SU-DHL-6 (cell line): ENCODE measurements at regions not wholly inside any gene's neighbourhood (a gene's known extent, or its start where the extent isn't known, plus 50 kb on each side); places are given as distances from the start of the nearest gene placed in this dataset.

Experiments used
- H2AFZ ChIP-seq: fragments of 200-600 bp; sonication (generic); 2 replicates; pipeline ENCODE4 v1.6.1; 2014; ENCODE audit warnings: low read depth, mild to moderate bottlenecking, moderate library complexity, mixed read lengths, antibody characterized with exemption, low read length; ENCODE audit not compliant: severe bottlenecking
- H3F3A ChIP-seq: fragments of 200-600 bp; shearing (Covaris generic); 2 replicates; pipeline ENCODE4 v1.6.0; 2016; ENCODE audit warnings: antibody characterized with exemption, mild to moderate bottlenecking; ENCODE audit not compliant: insufficient read depth
- H3K27ac ChIP-seq: fragments of 200-600 bp; sonication (generic); 2 replicates; pipeline ENCODE4 v1.5.1; 2016; ENCODE audit warnings: low read depth, mild to moderate bottlenecking, low read length, moderate library complexity, mixed read lengths
- H3K27me3 ChIP-seq: fragments of 200-600 bp; sonication (generic), shearing (Covaris generic); 2 replicates; pipeline ENCODE4 v1.6.0; 2014; ENCODE audit warnings: mild to moderate bottlenecking, low read length
- H3K36me3 ChIP-seq: fragments of 200-600 bp; sonication (generic); 2 replicates; pipeline ENCODE4 v1.6.1; 2014; ENCODE audit warnings: mild to moderate bottlenecking, low read length, mixed read lengths
- H3K4me2 ChIP-seq: fragments of 300-600, 200-600 bp; shearing (Covaris generic), sonication (generic); 2 replicates; pipeline ENCODE4 v1.6.0; 2014; ENCODE audit warnings: low read length, low read depth, mild to moderate bottlenecking; ENCODE audit not compliant: poor library complexity, severe bottlenecking
- H3K4me3 ChIP-seq: fragments of 200-600 bp; sonication (generic); 2 replicates; pipeline ENCODE4 v1.5.1; 2014; ENCODE audit warnings: antibody characterized with exemption, low read length, mild to moderate bottlenecking, mixed read lengths; ENCODE audit not compliant: insufficient read depth, poor library complexity, severe bottlenecking
- H3K79me2 ChIP-seq: fragments of 200-600 bp; sonication (generic); 2 replicates; pipeline ENCODE4 v1.6.1; 2014; ENCODE audit warnings: mild to moderate bottlenecking, low read length, moderate library complexity; ENCODE audit not compliant: insufficient read depth
- H3K9ac ChIP-seq: fragments of 200-600 bp; sonication (generic); 2 replicates; pipeline ENCODE4 v1.7.0; 2014; ENCODE audit warnings: mild to moderate bottlenecking, low read length
- H3K9me2 ChIP-seq: fragments of 200-600 bp; sonication (generic); replicated peaks from 2 replicates; pipeline ENCODE4 v1.6.1; 2014; ENCODE audit warnings: low read length; ENCODE audit not compliant: insufficient read depth
- H3K9me3 ChIP-seq: fragments of 200-600 bp; sonication (generic); 2 replicates; pipeline ENCODE4 v1.6.1; 2014; ENCODE audit warnings: low read length, mixed read lengths; ENCODE audit not compliant: insufficient read depth
- H4K20me1 ChIP-seq: fragments of 200-600 bp; sonication (generic); 2 replicates; pipeline ENCODE4 v1.6.1; 2014; ENCODE audit warnings: low read depth, mild to moderate bottlenecking, antibody characterized with exemption, low read length, moderate library complexity, mixed read lengths
- CTCF ChIP-seq: fragments of 200-600 bp; sonication (generic); IDR thresholded peaks from one replicate; pipeline ENCODE4 v1.5.1; 2017; ENCODE audit warnings: antibody characterized with exemption, mild to moderate bottlenecking, low read length, moderate library complexity; ENCODE audit not compliant: insufficient read depth, poor library complexity, severe bottlenecking
- EZH2phosphoT487 ChIP-seq: fragments of 200-600 bp; sonication (generic), shearing (Covaris generic); conservative IDR thresholded peaks from 2 replicates; pipeline ENCODE4 v1.6.1; 2018; ENCODE audit warnings: mild to moderate bottlenecking, antibody characterized with exemption, low read length, moderate library complexity, mixed read lengths

GRCh38 chr10:29107866-29108498, 180.9 kb upstream of the LYZL1 start:
- H4K20me1 ChIP-seq, result no peaks in the 10 kb centered on the region
- H3K36me3 ChIP-seq, result no peaks in the 10 kb centered on the region
- no peak overlapping the region for H3K4me2 ChIP-seq
- H3K27ac ChIP-seq, result no peak overlapping the region
- H3F3A ChIP-seq, result no peaks in the 10 kb centered on the region
- H3K9me3 ChIP-seq, result no peaks in the 10 kb centered on the region
- no peaks in the 10 kb centered on the region for H3K79me2 ChIP-seq
- TF ChIP-seq CTCF (no peak), EZH2phosphoT487 (no peak)
- H3K9ac ChIP-seq, result no peak overlapping the region
- no peak overlapping the region for H2AFZ ChIP-seq
- H3K27me3 ChIP-seq, result no peaks in the 10 kb centered on the region
- H3K4me3 ChIP-seq, result no peak overlapping the region
- H3K9me2 ChIP-seq, result no peaks in the 10 kb centered on the region

DNA sequence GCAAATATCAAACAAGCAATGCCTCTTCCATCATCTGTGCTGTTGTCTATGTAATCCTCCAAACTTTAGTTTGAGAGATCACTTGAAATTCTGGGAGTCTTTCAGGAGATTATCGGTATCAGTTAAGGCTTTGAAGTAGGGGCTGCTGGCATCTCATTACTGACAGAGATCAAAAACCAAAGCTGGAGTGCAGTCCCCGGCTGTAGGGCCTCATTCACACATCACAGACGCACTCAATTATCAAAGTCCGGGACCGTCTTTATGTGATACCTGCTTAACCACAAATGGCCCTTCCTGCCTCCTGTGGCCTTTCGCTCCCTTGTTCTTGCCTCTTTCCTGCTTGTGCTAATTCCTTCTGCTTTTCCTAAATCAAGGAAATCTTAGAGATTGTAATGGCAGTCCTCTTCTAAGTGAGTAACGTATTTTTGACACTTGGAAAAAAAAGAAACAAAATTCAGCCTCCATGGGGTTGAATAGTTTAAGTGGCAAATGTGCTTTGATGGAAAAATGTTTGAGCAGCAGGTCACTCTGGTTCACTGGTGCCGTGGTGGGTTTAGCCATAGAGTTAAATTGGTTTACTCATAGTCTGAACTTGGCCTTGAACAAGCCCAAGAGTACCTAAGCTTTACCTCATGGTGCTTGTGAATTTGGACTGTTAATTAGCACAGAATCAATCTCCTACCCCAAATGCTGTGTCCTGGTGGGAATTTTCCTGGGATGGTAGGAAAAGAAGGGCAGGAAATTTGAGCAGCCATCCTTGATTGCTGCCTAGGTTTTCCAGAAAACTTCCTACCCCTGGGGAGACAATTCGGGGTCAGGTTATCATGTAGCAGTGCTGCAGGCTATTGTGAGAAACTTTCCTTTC, 178.9 kb upstream of the LYZL1 start:
- H2AFZ ChIP-seq, result no peak overlapping the region
- H3K9me3 ChIP-seq, result no peaks in the 10 kb centered on the region
- H3K36me3 ChIP-seq, result no peaks in the 10 kb centered on the region
- no peak overlapping the region for H3K4me2 ChIP-seq
- TF ChIP-seq CTCF, result no peak
- no peak for TF ChIP-seq EZH2phosphoT487
- no peaks in the 10 kb centered on the region for H3K27me3 ChIP-seq
- H3K79me2 ChIP-seq, result no peaks in the 10 kb centered on the region
- H3K4me3 ChIP-seq, result no peak overlapping the region
- H3K27ac ChIP-seq, result no peak overlapping the region
- no peaks in the 10 kb centered on the region for H4K20me1 ChIP-seq
- H3K9me2 ChIP-seq, result no peaks in the 10 kb centered on the region
- no peak overlapping the region for H3K9ac ChIP-seq
- H3F3A ChIP-seq, result no peaks in the 10 kb centered on the region

DNA sequence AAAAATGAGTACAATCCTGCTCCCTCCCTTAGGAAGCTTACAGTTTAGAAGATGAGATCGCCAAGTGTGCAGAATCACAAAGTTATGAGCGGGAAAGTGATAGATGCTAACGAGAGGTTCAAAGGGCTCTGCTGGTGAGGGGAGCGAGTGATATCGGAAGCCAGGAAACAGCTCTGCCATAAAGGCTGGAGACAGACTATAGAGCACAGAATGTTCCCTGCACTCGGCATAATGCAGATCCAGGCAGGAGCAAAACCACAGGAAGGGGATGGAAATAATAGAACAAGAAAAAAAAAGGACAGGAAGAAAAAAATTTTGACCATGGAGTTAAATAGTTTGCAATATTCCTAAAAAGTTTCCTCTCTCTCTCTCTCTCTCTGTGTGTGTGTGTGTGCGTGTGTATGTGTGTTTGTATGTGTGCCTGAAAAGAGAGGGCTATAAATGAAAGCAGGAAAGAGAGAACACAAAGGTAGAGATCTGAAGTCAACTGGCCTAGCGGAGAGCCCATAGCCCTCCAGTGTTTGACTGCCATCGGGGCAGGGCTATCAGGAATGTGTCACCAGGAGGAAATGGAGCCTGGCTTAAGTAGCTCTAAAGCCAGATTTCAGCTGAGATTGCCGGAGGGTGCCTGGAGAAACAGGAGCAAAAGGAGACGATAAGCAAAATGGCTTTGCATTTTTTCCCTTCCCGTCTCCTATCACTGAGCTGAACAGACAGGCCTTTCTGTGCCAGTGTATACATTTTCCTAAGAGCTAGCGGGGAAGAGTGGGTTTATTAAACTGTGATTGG, 175.8 kb upstream of the LYZL1 start:
- Histone ChIP-seq H3K27me3 (no peaks in the 10 kb centered on the region), H3K9me3 (peaks cover 5% of the 10 kb centered on the region), H3K4me3 (no peak overlapping the region), H3F3A (no peaks in the 10 kb centered on the region), H3K4me2 (no peak overlapping the region), H3K9ac (no peak overlapping the region), H3K9me2 (no peaks in the 10 kb centered on the region), H3K27ac (no peak overlapping the region), H3K79me2 (no peaks in the 10 kb centered on the region), H3K36me3 (no peaks in the 10 kb centered on the region), H2AFZ (no peak overlapping the region), H4K20me1 (no peaks in the 10 kb centered on the region)
- TF ChIP-seq EZH2phosphoT487 (no peak), CTCF (no peak)
